Fibroblast of lung (primary cell): ENCODE measurements at regions not wholly inside any gene's neighbourhood (a gene's known extent, or its start where the extent isn't known, plus 50 kb on each side); places are given as distances from the start of the nearest gene placed in this dataset.

Experiments
- DNase-seq, 2 donors: peaks; one replicate each; pipeline versions ENCODE4 v3.0.0 to v3.0.0-alpha.2; 2010; ENCODE audit warnings: low read depth in 2 of 2
- H2AFZ ChIP-seq: 2 replicates; pipeline ENCODE4 v1.5.1; 2012; ENCODE audit warnings: low read length, control low read depth, inconsistent platforms
- H3K27ac ChIP-seq: 2 replicates; pipeline ENCODE4 v1.5.1; 2011; ENCODE audit warnings: low read length, control low read depth; ENCODE audit not compliant: insufficient read depth
- H3K27me3 ChIP-seq: 2 replicates; pipeline ENCODE4 v1.5.1; 2011; ENCODE audit warnings: mild to moderate bottlenecking, low read length; ENCODE audit not compliant: control insufficient read depth, insufficient read depth
- H3K36me3 ChIP-seq: 2 replicates; pipeline ENCODE4 v1.5.1; 2011; ENCODE audit warnings: low read length; ENCODE audit not compliant: control insufficient read depth, insufficient read depth
- H3K4me1 ChIP-seq: 2 replicates; pipeline ENCODE4 v1.5.1; 2011; ENCODE audit warnings: low read length; ENCODE audit not compliant: control insufficient read depth, insufficient read depth; ENCODE audit errors: extremely low read depth
- H3K4me2 ChIP-seq: 2 replicates; pipeline ENCODE4 v1.5.1; 2011; ENCODE audit warnings: low read length, control low read depth; ENCODE audit not compliant: insufficient read depth; ENCODE audit errors: extremely low read depth
- H3K4me3 ChIP-seq, 4 experiments: fragments of 200-600 bp in 1 of 4; sonication (generic) in 1 of 4; replicated peaks in 1 of 4; 2 replicates each; pipeline ENCODE4 v1.5.1; 2011 to 2016; ENCODE audit warnings: low read length in 4 of 4, low read depth in 3 of 4, mild to moderate bottlenecking in 3 of 4, control low read depth in 2 of 4, inconsistent platforms in 1 of 4, mixed read lengths in 1 of 4; ENCODE audit not compliant: insufficient read depth in 1 of 4; ENCODE audit errors: control extremely low read depth in 1 of 4
- H3K79me2 ChIP-seq: 2 replicates; pipeline ENCODE4 v1.5.1; 2012; ENCODE audit warnings: mild to moderate bottlenecking, low read length, inconsistent platforms; ENCODE audit not compliant: control insufficient read depth, insufficient read depth
- H3K9ac ChIP-seq: 2 replicates; pipeline ENCODE4 v1.5.1; 2011; ENCODE audit warnings: mild to moderate bottlenecking, low read length, control low read depth; ENCODE audit not compliant: insufficient read depth
- H3K9me3 ChIP-seq: 2 replicates; pipeline ENCODE4 v1.5.1; 2012; ENCODE audit warnings: low read depth, low read length; ENCODE audit not compliant: control insufficient read depth, insufficient read depth
- H4K20me1 ChIP-seq: 2 replicates; pipeline ENCODE4 v1.5.1; 2011; ENCODE audit warnings: low read length; ENCODE audit not compliant: control insufficient read depth, insufficient read depth; ENCODE audit errors: extremely low read depth
- EZH2 ChIP-seq: IDR thresholded peaks from 2 replicates; pipeline ENCODE4 v1.5.1; 2012; ENCODE audit warnings: low read length, control low read depth, mild to moderate bottlenecking; ENCODE audit errors: missing control alignments
- TF ChIP-seq, protein P1 (sequence below), 2 donors: IDR thresholded peaks in 1 of 2; conservative IDR thresholded peaks in 1 of 2; 1 replicate in 1 of 2; 2 replicates in 1 of 2; pipeline ENCODE4 v1.5.1; 2011 to 2012; ENCODE audit warnings: low read length in 2 of 2, control low read depth in 1 of 2, inconsistent platforms in 1 of 2, low read depth in 1 of 2, mild to moderate bottlenecking in 1 of 2

DNA sequence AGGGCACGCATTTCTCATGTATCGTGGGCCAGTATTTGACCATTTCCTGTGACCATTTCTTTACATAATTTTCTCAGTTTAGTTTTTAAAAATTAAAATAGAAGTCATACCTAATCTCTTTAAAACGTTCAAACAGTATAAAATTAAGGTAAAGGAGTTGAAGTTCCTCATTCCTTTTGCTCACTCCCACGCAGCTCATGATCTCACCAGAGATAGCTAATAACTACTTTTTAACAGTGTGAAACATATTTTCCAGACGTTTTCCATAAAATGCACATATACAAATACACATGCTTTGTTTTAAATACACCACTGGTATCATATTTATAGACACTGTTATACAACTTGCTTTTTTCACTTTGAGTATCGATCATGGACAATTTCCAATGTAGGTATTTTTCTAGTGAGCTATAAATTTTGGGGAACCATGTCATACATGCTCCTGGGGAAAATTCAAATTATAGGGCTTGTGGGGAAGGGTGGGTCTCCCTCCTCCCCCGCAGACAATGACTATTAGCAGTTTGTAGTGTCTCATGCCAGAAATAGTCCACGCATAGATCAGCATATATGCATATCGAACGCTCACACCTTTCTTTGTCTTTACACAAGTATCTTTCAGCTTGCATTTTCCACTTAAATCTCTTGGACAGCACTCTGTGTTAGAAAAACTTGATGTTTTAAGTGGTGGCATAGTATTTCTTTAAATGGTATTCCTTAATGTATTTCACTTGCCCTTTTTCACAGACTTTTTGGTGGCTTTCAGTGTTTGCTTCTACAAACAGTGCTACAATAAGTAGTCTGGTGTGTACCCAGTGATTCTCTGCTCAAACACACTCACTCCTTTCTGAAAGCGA is 145.5 kb upstream of the ZNF217 start:
- Histone ChIP-seq H3K79me2 (no peaks in the 10 kb centered on the region), H4K20me1 (no peaks in the 10 kb centered on the region), H3K27ac (peak overlapping the region; percentile 73), H3K36me3 (no peaks in the 10 kb centered on the region), H3K4me2 (peak overlapping the region; percentile 87), H3K4me1 (peaks cover 22% of the 10 kb centered on the region), H3K4me3 (peak overlapping the region in 2 of 4 experiments; percentile 2 to 15), H3K27me3 (no peaks in the 10 kb centered on the region), H3K9me3 (no peaks in the 10 kb centered on the region), H2AFZ (no peak overlapping the region), H3K9ac (peak overlapping the region; percentile 9)
- peak in 1 of 2 donors; percentile 67 for DNase-seq
- TF ChIP-seq, protein P1, sequence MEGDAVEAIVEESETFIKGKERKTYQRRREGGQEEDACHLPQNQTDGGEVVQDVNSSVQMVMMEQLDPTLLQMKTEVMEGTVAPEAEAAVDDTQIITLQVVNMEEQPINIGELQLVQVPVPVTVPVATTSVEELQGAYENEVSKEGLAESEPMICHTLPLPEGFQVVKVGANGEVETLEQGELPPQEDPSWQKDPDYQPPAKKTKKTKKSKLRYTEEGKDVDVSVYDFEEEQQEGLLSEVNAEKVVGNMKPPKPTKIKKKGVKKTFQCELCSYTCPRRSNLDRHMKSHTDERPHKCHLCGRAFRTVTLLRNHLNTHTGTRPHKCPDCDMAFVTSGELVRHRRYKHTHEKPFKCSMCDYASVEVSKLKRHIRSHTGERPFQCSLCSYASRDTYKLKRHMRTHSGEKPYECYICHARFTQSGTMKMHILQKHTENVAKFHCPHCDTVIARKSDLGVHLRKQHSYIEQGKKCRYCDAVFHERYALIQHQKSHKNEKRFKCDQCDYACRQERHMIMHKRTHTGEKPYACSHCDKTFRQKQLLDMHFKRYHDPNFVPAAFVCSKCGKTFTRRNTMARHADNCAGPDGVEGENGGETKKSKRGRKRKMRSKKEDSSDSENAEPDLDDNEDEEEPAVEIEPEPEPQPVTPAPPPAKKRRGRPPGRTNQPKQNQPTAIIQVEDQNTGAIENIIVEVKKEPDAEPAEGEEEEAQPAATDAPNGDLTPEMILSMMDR (conservative IDR thresholded peaks at IDR 0.05 in 1 of 2, IDR thresholded peaks at IDR 0.05 in 1 of 2; ENCODE audit: low read depth in 1 of 2, low read length in 2 of 2), result no peak
- no peak for TF ChIP-seq EZH2

DNA sequence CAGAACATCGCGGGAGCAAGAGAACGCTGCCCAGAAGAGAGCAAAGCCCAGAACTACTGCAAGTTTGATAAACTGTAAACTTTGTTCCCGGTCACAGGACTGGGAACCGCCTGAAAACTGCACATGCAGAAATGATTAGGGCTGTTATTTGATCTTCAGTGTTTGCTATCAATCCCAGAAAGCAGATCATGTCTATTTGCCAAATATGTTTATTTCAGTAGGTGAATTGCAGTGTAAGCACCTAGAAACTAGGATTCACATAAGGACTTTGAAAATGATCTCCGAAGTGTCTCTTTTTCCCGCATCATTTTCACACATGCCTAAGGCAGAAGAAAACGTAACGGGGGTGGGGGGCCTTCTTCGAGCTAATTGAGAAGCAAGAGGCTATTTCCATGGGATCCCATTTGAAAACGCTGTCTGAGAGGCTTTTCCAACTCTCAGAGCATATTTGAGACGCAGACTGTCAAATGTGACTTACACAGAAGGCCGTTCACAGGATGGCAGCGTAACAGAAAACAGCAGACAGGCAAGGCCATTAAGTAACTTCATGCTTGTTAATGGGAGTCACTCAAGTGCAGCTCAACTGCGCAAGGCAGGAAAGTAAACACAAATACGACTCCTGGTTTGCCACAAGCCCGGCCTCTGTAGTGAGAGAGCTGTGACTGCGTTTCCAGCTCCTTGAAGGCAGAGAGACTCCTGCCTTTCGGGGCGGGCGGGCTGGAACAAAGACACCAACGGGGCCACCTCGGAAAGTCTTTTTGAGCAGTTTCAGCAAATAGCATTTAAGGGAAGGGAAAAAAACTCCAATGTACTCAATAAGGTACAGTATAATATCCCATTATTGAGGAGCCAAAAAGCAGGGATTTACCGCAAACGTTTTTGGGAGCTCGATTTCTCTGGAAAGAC is 144.7 kb upstream of the ZNF217 start:
- Histone ChIP-seq H2AFZ (peak overlapping the region; percentile 79), H4K20me1 (no peaks in the 10 kb centered on the region), H3K4me2 (peak overlapping the region; percentile 87), H3K27me3 (no peaks in the 10 kb centered on the region), H3K9me3 (no peaks in the 10 kb centered on the region), H3K27ac (peak overlapping the region; percentile 73), H3K4me3 (peak overlapping the region in 2 of 4 experiments; percentile 2 to 15), H3K9ac (peak overlapping the region; percentile 13), H3K4me1 (peaks cover 22% of the 10 kb centered on the region), H3K79me2 (no peaks in the 10 kb centered on the region), H3K36me3 (no peaks in the 10 kb centered on the region)
- no peak for TF ChIP-seq EZH2
- TF ChIP-seq, protein P1 (conservative IDR thresholded peaks at IDR 0.05 in 1 of 2, IDR thresholded peaks at IDR 0.05 in 1 of 2; ENCODE audit: low read depth in 1 of 2, low read length in 2 of 2), result no peak
- DNase-seq, result peak; percentile 88 to 90
